M059J (cell line): ENCODE measurements at regions not wholly inside any gene's neighbourhood (a gene's known extent, or its start where the extent isn't known, plus 50 kb on each side); places are given as distances from the start of the nearest gene placed in this dataset.

ENCODE experiments used
- DNase-seq: peaks from one replicate; pipeline ENCODE4 v3.0.0-alpha.2; 2012; ENCODE audit warnings: low read depth

GRCh38 chr5:5591567-5591966 is 169.1 kb downstream of the ICE1 start:
- DNase-seq: no peak

GRCh38 chr5:5589857-5590256 is 167.4 kb downstream of the ICE1 start:
- DNase-seq: no peak

GRCh38 chr5:5588887-5589826 is 166.7 kb downstream of the ICE1 start:
- DNase-seq: no peak

GRCh38 chr5:5588386-5588785 is 165.9 kb downstream of the ICE1 start:
- no peak for DNase-seq

GRCh38 chr5:5587474-5587873 is 165.0 kb downstream of the ICE1 start:
- no peak for DNase-seq

- DNase-seq: no peak
Observed at GRCh38 chr5:5586721-5587120, 164.2 kb downstream of the ICE1 start.

- no peak for DNase-seq
Observed at GRCh38 chr5:5585751-5586341, 163.4 kb downstream of the ICE1 start.

- no peak for DNase-seq
Observed at GRCh38 chr5:5584751-5585150, 162.3 kb downstream of the ICE1 start.

- DNase-seq: no peak
Observed at GRCh38 chr5:5584236-5584745, 161.8 kb downstream of the ICE1 start.

- DNase-seq: no peak
Observed at GRCh38 chr5:5583832-5584231, 161.4 kb downstream of the ICE1 start.

- DNase-seq: no peak
Observed at GRCh38 chr5:5583023-5583765, 160.7 kb downstream of the ICE1 start.

GRCh38 chr5:5581080-5581479 is 158.6 kb downstream of the ICE1 start:
- DNase-seq: no peak

- DNase-seq: no peak
Observed at GRCh38 chr5:5576744-5577143, 154.3 kb downstream of the ICE1 start.

GRCh38 chr5:5575461-5575860 is 153.0 kb downstream of the ICE1 start:
- no peak for DNase-seq

GRCh38 chr5:5573798-5574380 is 151.4 kb downstream of the ICE1 start:
- DNase-seq: no peak

GRCh38 chr5:5572976-5573797 is 150.7 kb downstream of the ICE1 start:
- DNase-seq: no peak

- DNase-seq: no peak
Observed at GRCh38 chr5:5572010-5572865, 149.8 kb downstream of the ICE1 start.

GRCh38 chr5:5570646-5571045 is 148.2 kb downstream of the ICE1 start:
- no peak for DNase-seq

- no peak for DNase-seq
Observed at GRCh38 chr5:5564898-5565297, 142.4 kb downstream of the ICE1 start.

- no peak for DNase-seq
Observed at GRCh38 chr5:5560016-5560415, 137.5 kb downstream of the ICE1 start.
